Fibroblast of the aortic adventitia (primary cell): ENCODE measurements at regions not wholly inside any gene's neighbourhood (a gene's known extent, or its start where the extent isn't known, plus 50 kb on each side); places are given as distances from the start of the nearest gene placed in this dataset.

ENCODE experiments used
- DNase-seq: peaks from one replicate; pipeline ENCODE4 v3.0.0-alpha.2; 2010; ENCODE audit warnings: low read depth
- H3K4me3 ChIP-seq: 2 replicates; pipeline ENCODE4 v1.5.1; 2011; ENCODE audit warnings: low read depth, mild to moderate bottlenecking, control low read depth, low read length, moderate library complexity
- CTCF ChIP-seq: IDR thresholded peaks from 2 replicates; pipeline ENCODE4 v1.5.1; 2011; ENCODE audit warnings: mild to moderate bottlenecking, low read length, control low read depth, inconsistent platforms; ENCODE audit not compliant: insufficient read depth

DNA sequence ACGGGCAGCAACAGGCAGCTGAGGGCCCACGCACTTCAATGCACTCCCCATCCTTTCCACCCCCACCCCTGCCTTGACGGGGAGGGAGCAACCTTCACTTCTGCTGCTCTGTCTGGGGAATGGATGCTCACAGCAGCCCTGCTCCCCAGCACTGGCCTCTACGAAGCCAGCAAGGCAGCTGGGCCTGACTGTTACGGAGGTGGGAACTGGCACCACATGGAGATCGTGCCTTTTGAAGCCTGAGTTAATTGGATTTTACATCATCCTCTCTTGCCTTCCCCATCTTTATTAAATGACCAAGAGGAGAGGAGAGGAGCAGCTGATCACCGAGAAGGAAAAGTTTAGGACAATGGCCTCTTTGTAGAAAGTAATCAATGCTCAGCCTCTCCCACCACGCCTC, 187.0 kb upstream of the RPL38 start:
- no peak for DNase-seq
- H3K4me3 ChIP-seq = no peak overlapping the region
- TF ChIP-seq CTCF = no peak

DNA sequence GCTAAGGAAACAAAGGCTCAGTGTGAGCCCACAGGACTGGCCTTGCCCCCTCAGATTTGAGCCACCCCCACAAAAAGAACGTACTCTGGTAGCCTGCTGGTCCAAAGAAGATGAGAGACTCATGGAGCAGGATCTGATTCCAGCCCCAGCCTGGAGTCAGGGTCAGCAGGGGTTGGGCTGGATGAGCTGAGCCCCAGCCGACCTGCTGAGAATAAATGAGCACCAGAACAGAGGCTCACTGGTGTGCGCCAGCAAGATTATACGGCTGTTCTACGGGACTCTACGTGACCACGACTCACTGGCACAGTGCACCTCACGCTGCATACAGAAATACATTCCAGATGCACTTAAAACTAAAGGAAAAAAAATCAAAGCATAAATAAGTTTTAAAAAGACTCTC, 186.0 kb upstream of the RPL38 start:
- H3K4me3 ChIP-seq = no peak overlapping the region
- DNase-seq = no peak

DNA sequence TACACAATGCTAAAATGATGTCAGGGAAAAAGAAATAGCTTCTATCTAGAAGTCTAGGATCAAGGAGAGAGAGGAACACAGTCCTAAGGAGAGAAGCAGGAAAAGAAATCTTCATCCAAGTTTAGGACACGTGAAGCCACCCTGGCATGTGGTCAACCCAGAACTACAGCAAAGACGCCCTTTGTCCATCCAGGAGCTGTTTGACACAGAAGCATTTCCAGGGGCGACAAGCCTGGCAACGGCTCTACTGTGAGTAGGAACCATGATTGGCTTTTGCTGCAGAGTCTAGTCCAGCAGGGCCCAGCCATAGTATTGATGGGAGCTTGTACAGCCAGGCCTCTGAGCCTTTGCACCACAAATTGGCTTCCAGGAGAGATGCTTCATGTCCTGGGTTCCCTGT, 185.4 kb upstream of the RPL38 start:
- no peak for DNase-seq
- no peak for TF ChIP-seq CTCF
- no peak overlapping the region for H3K4me3 ChIP-seq

More for the DNA sequence above, 186.0 kb upstream of the RPL38 start:
- no peak for TF ChIP-seq CTCF

DNA sequence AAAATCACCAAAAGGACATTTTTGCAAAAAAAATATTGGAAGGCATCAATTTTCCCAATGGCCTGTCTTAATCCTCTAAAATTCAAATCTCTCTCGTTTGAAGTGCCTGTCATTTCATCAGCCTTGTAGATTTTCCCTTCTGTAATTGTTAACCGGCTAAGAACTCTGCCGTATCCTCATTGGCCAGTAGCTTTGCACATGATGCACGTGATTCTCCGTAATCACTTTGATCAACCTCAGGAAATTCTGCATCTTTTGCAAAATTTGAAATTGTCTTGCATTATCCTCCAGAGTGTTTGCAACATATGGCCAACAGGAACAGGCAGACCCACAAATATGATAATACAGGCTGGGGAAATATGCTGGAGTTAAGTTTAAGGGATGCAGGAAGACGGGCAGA, 184.2 kb upstream of the RPL38 start:
- TF ChIP-seq CTCF = no peak
- no peak for DNase-seq
- H3K4me3 ChIP-seq = no peak overlapping the region

- no peak for TF ChIP-seq CTCF
- DNase-seq = no peak
- no peak overlapping the region for H3K4me3 ChIP-seq
Measured at GRCh38 chr17:74019860-74020259, 183.6 kb upstream of the RPL38 start.

GRCh38 chr17:74020522-74020921, 183.0 kb upstream of the RPL38 start:
- no peak for TF ChIP-seq CTCF
- H3K4me3 ChIP-seq = no peak overlapping the region
- no peak for DNase-seq

GRCh38 chr17:74024871-74025531, 178.5 kb upstream of the RPL38 start:
- no peak for TF ChIP-seq CTCF
- H3K4me3 ChIP-seq = no peak overlapping the region
- no peak for DNase-seq
